ENCODE measurements at regions not wholly inside any gene's neighbourhood (a gene's known extent, or its start where the extent isn't known, plus 50 kb on each side); places are given as distances from the start of the nearest gene placed in this dataset.

DNA sequence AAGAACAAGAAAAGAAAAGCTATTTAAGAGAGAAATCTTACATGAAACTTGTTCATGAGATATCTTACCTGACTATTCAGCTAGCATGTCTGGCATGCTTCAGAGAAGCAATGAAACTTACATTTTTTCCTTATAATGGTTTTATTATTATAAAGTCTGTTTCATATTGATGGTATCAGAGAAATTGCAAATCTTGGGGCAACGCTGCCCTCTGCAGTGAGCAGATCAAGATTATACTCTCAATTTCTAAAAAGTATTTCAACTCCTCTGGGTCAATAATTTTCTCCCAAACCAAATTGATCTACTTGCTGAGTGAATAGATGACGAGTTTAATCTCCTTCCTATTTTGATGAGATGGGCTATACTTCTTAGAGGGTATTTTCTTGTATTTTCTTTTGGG is 235.6 kb downstream of the NUP35 start:
- Histone ChIP-seq H3K36me3 (ENCODE audit: insufficient read depth, low read length) (no peaks in the 10 kb centered on the region), H3K9me2 (ENCODE audit: low read depth, low read length) (no peaks in the 10 kb centered on the region), H3K27ac (ENCODE audit: low read depth, low read length, poor library complexity, severe bottlenecking) (no peak overlapping the region), H4K20me1 (ENCODE audit: insufficient read depth, low read length) (no peaks in the 10 kb centered on the region), H3K9me3 (ENCODE audit: low read length) (no peaks in the 10 kb centered on the region), H3K79me2 (ENCODE audit: insufficient read depth, low read length) (no peaks in the 10 kb centered on the region), H2AFZ (ENCODE audit: low read length) (no peak overlapping the region), H3K4me3 (ENCODE audit: low read depth, low read length, poor library complexity, severe bottlenecking) (no peak overlapping the region), H3F3A (ENCODE audit: insufficient read depth, low read length) (no peaks in the 10 kb centered on the region), H3K4me2 (ENCODE audit: low read length) (no peak overlapping the region), H3K4me1 (ENCODE audit: insufficient read depth, low read length, severe bottlenecking) (no peaks in the 10 kb centered on the region), H3K27me3 (ENCODE audit: insufficient read depth, low read length) (no peaks in the 10 kb centered on the region), H3K9ac (ENCODE audit: low read length) (no peak overlapping the region)
- TF ChIP-seq EZH2 (IDR thresholded peaks at IDR 0.05; ENCODE audit: borderline replicate concordance, low read length) = no peak
- TF ChIP-seq CTCF (IDR thresholded peaks at IDR 0.05; ENCODE audit: low read length) = 0 out of 2 replicates have a peak, but pooled peaks have one; percentile 8

DNA sequence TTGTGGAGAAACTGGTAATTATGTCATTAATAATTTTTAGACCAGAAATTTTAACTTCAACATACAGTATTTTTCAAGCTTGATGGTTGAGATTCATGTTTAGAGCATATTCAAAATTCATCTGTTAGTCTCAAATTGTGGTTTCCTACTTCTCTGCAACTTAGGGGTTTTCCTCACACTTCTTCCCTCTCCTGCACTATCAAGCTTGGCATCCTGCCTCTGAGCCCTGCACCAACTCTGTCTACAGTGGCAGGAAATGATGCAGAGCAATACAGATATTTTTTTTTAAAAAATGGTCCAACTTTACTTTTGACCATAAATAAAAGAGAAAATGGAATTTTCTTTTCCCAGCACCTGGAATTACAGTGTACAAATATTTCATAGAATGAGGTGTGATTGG is 247.3 kb downstream of the NUP35 start:
- Histone ChIP-seq H3K9me2 (ENCODE audit: low read depth, low read length) (no peaks in the 10 kb centered on the region), H3K27ac (ENCODE audit: low read depth, low read length, poor library complexity, severe bottlenecking) (no peak overlapping the region), H3K4me1 (ENCODE audit: insufficient read depth, low read length, severe bottlenecking) (no peaks in the 10 kb centered on the region), H3K27me3 (ENCODE audit: insufficient read depth, low read length) (no peaks in the 10 kb centered on the region), H2AFZ (ENCODE audit: low read length) (no peak overlapping the region), H3K79me2 (ENCODE audit: insufficient read depth, low read length) (no peaks in the 10 kb centered on the region), H4K20me1 (ENCODE audit: insufficient read depth, low read length) (no peaks in the 10 kb centered on the region), H3K9me3 (ENCODE audit: low read length) (no peaks in the 10 kb centered on the region), H3F3A (ENCODE audit: insufficient read depth, low read length) (no peaks in the 10 kb centered on the region), H3K4me2 (ENCODE audit: low read length) (no peak overlapping the region), H3K4me3 (ENCODE audit: low read depth, low read length, poor library complexity, severe bottlenecking) (no peak overlapping the region), H3K36me3 (ENCODE audit: insufficient read depth, low read length) (no peaks in the 10 kb centered on the region), H3K9ac (ENCODE audit: low read length) (no peak overlapping the region)
- no peak for TF ChIP-seq CTCF (IDR thresholded peaks at IDR 0.05; ENCODE audit: low read length)
- TF ChIP-seq EZH2 (IDR thresholded peaks at IDR 0.05; ENCODE audit: borderline replicate concordance, low read length) = no peak

DNA sequence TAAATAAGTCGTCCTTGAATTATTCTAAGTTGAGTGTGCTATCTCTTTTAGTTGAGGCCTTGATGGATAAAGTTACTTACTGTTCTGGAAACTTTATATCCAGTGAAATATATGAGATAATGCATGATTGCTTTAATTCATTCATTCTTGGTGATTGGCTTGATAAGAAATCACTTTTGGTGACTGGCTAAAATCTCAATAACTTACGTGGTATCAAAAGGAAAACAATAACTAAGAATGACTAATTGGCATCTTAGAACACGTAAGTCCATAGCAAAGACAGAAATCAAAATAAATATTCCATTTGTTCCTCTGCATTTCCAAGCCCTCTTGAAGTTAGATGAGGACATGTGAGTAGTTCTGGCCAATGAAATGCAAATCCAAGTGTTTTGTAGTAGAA is 251.6 kb downstream of the NUP35 start:
- no peak overlapping the region for H3K27ac ChIP-seq (ENCODE audit: low read depth, low read length, poor library complexity, severe bottlenecking)
- H2AFZ ChIP-seq (ENCODE audit: low read length) = no peak overlapping the region
- H3K4me1 ChIP-seq (ENCODE audit: insufficient read depth, low read length, severe bottlenecking) = no peaks in the 10 kb centered on the region
- H3K27me3 ChIP-seq (ENCODE audit: insufficient read depth, low read length) = no peaks in the 10 kb centered on the region
- no peak for TF ChIP-seq CTCF (IDR thresholded peaks at IDR 0.05; ENCODE audit: low read length)
- TF ChIP-seq EZH2 (IDR thresholded peaks at IDR 0.05; ENCODE audit: borderline replicate concordance, low read length) = no peak
- H3K79me2 ChIP-seq (ENCODE audit: insufficient read depth, low read length) = no peaks in the 10 kb centered on the region
- H3K4me3 ChIP-seq (ENCODE audit: low read depth, low read length, poor library complexity, severe bottlenecking) = no peak overlapping the region
- no peaks in the 10 kb centered on the region for H3F3A ChIP-seq (ENCODE audit: insufficient read depth, low read length)
- no peaks in the 10 kb centered on the region for H4K20me1 ChIP-seq (ENCODE audit: insufficient read depth, low read length)
- no peaks in the 10 kb centered on the region for H3K36me3 ChIP-seq (ENCODE audit: insufficient read depth, low read length)
- no peak overlapping the region for H3K9ac ChIP-seq (ENCODE audit: low read length)
- no peak overlapping the region for H3K4me2 ChIP-seq (ENCODE audit: low read length)
- H3K9me2 ChIP-seq (ENCODE audit: low read depth, low read length) = no peaks in the 10 kb centered on the region
- no peaks in the 10 kb centered on the region for H3K9me3 ChIP-seq (ENCODE audit: low read length)

Measured in OCI-LY1 (cell line).